NB4 (cell line): ENCODE measurements at regions not wholly inside any gene's neighbourhood (a gene's known extent, or its start where the extent isn't known, plus 50 kb on each side); places are given as distances from the start of the nearest gene placed in this dataset.
"Not testable (repeated sequence)": the region's sequence is repeated elsewhere in the genome, so short reads cannot be mapped to it uniquely, and the experiment has no call there.

Experiments
- CTCF ChIP-seq: IDR thresholded peaks from one replicate; pipeline ENCODE4 v1.5.1; 2012; ENCODE audit warnings: low read depth, low read length
- MYC ChIP-seq: IDR thresholded peaks from 2 replicates; pipeline ENCODE4 v1.6.1; 2011; ENCODE audit warnings: low read depth, low read length
- POLR2A ChIP-seq: IDR thresholded peaks from 2 replicates; pipeline ENCODE4 v1.6.1; 2011; ENCODE audit warnings: mild to moderate bottlenecking; ENCODE audit not compliant: insufficient read length; ENCODE audit errors: extremely low read depth

DNA sequence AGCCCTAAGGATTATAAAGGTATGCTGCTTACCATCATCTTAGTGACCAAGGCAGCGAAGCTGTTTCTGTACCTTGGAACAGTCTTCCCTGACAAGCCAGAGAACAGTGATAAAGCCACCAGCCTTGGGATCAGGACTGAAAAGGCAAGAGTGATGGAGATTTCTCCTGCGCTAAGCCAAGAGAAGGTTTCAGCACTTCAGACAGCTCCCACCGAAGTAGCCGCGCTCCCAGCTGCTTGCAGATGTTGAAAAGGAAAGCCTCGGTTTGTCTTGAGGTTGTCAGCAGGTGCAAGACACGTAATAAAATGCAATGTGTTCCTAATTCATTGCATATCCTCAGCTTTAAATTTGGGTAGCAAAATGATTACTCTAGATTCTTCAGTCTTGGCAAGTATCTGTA lies 171.0 kb downstream of the ATP6V0E2 start:
- not testable (repeated sequence) for TF ChIP-seq CTCF, POLR2A, MYC
